GM18861 (cell line): ENCODE measurements at regions not wholly inside any gene's neighbourhood (a gene's known extent, or its start where the extent isn't known, plus 50 kb on each side); places are given as distances from the start of the nearest gene placed in this dataset.
"Not testable (repeated sequence)": the region's sequence is repeated elsewhere in the genome, so short reads cannot be mapped to it uniquely, and the experiment has no call there.

ENCODE experiments used
- ATAC-seq: cut with Tn5 transposase; IDR thresholded peaks from one replicate; pipeline ENCODE4 v1.9.1; 2021; ENCODE audit not compliant: unreplicated experiment

DNA sequence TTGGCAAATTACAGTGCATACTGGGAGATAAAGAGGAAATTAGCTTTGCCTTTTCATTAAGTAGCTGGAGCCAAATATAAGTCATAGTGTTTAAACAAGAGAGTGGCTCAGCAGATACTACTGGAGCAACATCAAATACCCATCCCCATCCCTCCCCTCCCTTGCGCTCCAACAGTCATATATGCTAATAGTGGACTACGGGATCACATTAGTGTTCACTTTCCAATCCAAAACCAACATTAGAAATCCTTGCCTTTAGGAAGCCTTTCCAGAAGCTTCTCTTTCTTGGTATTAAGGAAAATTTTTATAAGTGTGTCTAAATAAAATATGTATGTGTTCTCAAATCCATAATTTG lies 1669.3 kb downstream of the SUCLG1 start:
- ATAC-seq, result no peak

DNA sequence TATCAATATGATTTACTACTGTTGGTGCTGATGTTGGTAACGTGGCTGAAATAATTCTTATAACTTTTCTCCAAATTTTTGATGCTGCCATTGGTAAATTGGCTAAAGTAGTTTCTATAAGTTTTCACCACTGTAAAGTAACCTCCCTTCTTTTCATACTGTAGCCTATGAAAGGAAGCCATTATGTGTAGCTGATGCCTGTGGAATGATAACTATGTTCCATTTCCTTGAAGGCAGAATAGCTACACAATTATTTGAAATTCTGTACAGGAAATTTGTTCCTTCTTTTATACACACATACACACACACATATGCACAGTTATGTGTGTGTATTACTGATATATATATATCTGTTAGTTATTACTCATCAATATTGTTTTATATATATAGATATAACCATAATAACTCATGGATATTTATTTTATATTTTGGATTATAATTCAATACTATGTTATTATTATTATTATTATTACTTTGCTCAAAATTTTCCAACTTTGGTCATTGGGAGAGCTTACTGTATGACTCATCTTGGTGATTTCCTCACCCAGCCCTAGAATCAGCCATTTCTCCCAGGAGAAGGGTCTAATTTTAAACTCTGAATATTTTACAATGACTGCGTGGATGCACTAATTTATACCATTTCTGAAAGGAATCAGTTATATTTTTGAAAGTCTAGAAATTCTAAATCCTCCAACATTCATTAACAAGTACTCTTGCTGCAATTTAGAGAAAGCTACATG lies 1677.7 kb downstream of the SUCLG1 start:
- no peak for ATAC-seq

DNA sequence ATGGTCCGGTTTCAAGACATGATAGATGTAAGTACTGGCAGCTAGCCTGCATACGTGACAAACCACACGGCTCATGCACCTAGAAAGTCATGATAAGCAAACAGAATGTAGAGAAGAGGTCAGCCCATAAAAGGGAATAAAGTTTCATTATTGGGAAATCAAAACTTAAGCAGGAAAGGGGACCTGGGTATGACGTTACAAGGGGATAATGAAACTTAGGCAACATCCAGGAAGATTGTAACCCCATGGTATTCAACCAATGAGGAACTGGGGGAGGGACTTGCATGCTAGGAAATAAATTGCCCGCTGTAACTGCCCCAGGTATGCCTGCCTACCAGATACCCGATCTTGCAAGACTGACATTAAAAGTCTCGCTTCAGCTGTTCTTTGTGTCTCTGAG lies 1679.0 kb downstream of the SUCLG1 start:
- no peak for ATAC-seq

DNA sequence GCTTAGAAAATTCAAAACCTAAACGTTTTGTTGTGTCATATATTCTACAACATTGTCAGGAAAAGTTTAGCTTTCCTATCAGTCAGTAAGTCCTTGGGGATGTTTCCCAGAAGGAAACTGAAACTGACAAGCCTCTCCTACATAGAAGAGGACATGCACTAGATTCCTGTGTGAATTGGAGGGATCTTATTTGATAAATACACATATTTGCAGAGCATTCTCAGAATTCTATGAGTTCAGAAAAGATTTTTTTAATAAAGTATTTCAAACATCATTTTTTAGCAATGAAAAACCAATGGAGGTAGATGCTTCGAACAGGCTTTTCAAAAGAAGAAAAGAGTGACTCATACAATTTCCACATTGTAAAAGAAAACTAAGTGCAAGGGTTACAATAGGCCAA lies 1706.7 kb downstream of the SUCLG1 start:
- ATAC-seq, result no peak

DNA sequence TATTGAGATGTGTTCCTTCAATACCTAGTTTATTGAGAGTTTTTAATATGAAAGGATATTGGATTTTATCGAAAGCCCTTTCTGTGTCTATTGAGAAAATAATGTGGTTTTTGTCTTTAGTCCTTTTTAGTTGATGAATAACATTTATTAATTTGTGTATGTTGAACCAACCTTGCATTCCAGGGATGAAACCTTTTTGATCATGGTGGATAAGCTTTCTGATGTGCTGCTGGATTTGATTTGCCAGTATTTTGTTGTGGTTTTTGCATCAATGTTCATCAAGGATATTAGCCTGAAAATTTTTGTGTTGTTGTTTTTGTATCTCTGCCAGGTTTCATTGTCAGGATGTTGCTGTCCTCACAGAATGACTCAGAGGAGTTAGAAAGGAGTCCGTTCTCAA lies 1710.4 kb downstream of the SUCLG1 start:
- no peak for ATAC-seq

DNA sequence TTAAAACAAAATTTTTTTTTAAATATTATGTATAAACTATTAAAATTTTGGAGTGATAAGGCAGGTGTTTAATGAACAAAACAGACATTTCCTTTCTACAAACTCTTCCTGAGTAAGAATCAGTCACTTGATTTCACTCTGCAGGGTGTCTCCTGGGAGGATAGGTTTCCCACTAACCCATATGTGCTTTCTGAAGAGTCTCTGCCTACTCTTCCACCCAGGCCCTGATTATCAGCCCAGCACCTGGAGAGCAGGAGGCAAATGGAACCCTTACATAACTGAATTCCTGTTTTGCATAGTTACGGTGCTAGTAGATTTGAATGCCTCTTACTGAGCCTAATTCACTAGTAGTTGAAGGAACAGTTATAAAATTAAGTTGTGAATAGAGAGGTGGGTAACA lies 1718.6 kb downstream of the SUCLG1 start:
- ATAC-seq, result no peak

DNA sequence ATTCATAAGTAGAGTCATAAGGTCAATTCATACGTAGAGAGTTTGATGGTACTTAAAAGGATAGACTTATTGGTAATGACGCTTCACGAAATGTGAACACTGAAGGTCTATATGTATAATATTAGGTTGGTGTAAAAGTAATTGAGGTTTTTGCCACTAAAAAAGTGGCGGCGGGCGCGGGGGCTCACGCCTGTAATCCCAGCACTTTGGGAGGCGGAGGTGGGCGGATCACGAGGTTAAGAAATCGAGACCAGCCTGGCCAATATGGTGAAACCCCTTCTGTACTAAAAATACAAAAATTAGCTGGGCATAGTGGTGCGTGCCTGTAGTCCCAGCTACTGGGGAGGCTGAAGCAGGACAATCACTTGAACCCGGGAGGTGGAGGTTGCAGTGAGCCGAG lies 1721.1 kb downstream of the SUCLG1 start:
- ATAC-seq, result not testable (repeated sequence)

DNA sequence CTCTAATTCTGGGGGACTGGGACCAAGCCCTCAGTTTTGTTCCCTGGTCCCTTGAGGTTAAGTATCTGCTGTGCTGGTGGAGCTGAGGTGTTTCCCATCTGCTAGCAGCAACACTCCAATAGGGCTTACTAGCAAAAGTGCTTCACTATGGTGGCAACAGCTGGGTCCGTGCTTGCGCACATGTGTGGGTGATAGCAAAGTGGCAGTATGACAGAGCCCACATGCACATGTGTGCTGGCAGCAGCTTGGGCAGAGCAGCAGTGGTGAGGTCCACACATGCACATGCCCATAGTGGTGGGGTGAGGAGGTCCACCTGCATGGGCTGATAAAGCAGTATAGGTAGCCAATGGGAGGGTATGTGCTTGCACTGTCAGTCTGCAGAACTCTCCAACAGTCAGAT lies 1723.7 kb downstream of the SUCLG1 start:
- no peak for ATAC-seq

DNA sequence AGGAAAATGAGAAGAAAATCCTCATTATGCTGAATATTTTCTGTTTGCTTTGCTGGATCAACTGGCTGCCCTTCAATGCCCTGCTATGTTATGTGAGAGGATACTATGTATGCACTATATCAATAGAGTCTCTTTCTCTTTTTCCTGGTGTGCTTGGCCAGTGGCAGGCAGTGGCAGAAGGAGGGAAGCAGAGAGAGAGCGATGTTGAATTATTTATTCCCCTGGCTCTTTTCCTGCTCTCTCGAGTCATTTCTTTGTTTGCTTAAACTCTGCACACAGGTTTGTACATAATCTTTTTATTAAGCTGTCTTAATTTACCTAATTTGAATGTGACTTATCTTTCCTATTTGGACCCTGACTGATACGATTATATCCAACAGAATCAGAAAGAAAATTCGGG lies 1727.3 kb downstream of the SUCLG1 start:
- no peak for ATAC-seq

DNA sequence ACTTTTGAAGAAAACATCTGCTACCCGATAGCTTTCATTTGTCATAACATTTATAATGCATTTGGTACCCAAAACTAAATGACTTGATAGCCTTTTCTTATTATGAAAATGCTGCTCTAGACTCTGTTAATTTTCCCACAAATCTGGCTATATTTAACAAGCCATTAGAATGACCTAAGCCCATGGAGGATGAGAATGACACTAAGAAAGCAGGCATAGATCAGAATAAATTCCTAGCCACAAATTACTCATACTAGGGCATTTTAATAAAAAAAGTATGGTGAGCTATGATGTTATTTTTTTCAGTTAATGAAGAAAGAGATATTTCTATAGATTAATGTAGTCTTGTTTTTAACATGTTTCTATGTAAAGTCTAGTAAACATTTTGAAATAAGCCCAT lies 1728.3 kb downstream of the SUCLG1 start:
- no peak for ATAC-seq

DNA sequence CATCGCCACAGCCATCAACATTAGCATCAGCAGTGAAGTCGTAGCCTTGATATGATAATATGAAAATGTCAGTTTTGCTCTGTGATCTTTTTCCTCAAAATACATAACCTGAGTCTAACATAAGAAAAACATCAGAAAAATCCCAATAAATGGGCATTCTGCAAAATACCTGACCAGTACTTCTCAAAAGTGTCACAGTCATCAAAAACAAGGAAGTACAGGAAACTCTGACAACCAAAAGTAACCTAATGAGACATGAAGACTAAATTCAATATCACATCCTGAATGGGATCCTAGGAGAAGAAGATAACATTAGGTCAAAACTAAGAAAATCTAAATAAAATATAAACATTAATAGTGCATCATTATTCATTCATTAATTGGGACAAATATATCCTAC lies 1731.0 kb downstream of the SUCLG1 start:
- ATAC-seq, result no peak

DNA sequence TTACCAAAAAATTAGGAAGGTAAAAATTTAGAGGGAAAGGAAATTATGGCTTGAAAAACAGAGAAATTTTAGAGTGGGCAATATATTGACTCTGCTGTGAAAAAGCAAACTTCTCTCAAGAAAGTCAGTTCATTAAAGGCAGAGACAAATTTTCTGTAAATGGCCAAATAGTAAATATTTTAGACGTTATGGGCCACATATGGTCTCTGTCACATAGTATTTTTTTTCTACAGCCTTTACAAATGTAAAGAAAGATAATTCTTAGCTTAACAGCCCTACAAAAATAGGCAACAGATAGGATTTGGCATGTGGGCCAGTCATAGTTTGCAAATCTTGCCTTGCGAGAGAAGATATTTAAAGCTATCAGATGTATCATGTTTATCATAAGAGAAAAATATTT lies 1750.4 kb downstream of the SUCLG1 start:
- ATAC-seq, result no peak

DNA sequence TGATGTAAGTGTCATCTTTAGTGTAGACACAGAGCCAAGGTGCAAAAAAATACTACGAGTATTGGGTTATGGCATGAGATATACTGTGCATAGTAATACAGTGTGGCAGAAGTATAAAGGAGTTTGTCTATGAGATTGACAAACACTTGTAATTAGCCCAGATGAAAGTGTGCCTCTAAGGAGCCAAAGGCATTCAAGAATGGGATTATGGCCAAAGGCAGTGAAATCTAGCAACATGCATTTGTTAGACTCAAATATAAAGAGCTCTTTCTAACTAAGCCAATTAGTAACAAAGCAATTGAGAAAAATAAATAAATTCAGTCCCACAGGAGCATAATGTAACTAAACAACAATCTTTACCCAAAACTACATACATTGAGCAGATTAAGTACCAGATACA lies 1761.8 kb downstream of the SUCLG1 start:
- ATAC-seq, result no peak

DNA sequence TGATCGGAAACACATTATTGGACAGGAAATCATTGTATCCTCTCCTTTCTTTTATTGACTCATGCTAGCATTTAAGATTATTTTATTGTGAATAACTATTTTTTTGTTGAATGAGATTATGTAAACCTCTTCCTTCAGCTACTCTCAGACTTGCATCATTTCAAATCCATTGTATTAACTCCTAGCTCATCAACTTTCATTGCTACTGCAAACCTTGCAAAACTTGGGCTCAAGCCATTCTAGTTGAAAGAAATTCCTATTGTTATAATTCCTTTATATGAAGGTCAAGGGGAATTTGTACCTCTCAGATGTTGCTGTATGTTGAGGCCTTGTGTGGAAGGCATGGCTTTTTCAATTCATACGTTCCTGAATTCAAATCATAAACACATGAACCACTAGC lies 1764.6 kb downstream of the SUCLG1 start:
- no peak for ATAC-seq

DNA sequence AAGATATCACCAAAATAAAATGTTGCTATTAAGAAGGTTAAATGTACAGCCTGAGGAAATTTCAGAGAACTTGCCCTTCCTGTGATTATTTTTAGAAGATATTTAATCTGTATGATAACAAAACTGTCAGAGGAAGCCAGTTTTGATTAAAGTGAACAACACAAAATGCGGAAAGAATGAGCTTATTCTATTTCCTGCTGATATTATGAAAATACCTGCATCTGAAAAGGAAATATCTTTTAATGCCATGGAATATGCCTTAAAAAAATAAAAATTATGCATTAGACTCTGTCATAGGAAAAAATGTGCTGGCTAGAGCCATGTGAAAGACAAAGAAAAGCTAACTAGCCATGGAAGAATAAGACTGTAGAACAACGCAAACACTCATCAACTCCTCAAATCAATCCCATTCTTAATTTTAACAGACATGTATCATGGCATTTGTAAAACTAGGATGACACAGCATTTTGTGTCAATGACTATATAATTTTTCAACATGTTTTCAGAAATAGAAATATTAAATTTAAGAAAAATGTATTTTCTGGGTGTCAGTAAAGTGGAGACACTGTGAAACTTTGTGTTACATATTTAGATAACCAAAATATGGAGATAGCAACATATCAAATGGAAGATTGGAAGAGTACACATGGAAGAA lies 1768.2 kb downstream of the SUCLG1 start:
- ATAC-seq, result no peak

DNA sequence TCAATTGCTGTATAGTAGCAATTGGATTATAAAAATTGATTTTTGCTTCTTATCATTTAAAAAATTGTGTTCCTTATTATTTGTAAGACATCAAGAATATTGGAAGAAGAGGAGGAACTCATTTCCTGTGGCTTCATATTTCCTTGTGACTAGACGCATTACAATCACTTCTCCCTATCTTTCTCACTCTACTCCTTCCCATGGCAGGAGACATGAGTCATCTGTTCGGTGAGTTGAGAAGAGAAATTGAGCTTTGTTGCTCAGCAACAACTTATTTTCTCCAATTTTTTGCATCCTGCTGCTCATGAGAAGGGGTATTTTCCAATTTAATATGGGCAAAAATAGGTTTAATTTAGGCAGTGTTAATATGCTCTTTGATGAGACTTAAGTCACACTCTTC lies 1783.9 kb downstream of the SUCLG1 start:
- ATAC-seq, result no peak

DNA sequence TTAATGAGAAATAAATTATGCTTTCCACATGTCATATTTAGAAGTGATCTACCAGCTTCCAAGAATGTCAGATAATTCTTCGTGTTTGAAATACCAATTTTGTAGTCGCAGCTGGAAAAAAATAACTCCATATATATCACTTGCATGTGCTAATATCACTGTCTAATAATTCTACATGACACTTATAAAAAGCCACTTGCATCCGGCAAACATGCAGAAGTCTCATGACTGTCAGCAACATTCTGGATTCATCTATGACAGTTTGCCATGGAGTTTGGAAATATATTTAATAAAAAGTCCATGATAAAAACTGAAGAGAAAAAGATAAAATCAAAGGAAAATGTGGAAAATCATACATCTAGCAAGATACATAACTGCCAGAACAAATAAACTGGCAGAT lies 1784.4 kb downstream of the SUCLG1 start:
- ATAC-seq, result no peak

DNA sequence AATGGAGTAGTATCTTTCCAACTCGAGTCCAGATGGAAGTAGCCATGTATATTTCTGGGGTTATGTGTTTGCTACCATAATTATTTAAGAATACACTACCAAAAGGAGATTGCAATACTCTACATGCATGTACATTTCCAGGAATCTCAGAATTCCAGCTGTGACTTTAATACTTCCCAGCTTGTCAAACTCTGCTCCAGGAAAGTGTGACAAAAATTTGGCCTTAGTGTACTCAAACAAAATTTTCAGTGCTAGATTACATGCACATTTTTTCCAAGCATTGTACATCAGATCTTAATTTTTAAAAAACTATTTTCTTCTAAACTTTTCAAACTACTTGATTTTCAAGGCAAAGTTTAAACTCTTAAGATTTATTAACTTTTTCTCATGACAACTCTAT lies 1791.6 kb downstream of the SUCLG1 start:
- ATAC-seq, result no peak

DNA sequence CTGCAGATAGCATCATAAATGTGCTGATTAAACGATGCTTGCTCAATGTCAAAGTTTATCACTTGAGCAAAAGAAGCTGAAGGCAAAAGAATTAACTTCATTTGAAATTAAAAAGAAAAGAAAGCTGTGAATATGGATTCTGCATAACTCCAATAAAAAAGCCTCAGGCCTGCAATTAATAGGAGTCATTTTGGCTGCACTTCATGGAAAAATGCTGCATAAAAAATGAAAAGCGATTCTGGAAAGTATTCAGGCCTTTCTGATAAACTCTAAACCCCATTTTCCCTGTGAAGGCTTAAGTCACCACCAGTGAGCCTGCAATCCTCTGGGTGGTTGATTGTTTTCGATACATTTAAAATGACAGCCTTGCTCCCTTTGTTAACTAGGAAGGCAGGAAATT lies 1793.4 kb downstream of the SUCLG1 start:
- ATAC-seq, result no peak

DNA sequence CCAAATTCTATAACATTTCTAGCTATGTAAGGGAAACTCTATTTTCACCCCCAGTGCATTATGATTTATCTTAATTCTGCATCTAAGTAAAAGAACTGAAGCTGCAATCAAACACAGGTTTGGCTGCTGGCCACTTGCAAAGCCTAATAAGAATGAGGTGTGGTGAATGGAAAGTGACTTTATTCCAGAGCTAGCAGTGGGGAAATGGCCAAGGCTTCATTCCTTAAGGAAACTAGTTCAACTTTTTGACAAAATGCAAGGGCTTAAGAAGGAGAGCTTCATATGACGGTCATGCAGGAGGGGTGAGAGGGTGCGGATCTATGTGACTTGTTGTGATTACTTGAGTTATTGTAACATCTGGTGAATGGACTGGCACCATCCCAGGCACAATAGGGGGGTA lies 1802.0 kb downstream of the SUCLG1 start:
- ATAC-seq, result no peak

DNA sequence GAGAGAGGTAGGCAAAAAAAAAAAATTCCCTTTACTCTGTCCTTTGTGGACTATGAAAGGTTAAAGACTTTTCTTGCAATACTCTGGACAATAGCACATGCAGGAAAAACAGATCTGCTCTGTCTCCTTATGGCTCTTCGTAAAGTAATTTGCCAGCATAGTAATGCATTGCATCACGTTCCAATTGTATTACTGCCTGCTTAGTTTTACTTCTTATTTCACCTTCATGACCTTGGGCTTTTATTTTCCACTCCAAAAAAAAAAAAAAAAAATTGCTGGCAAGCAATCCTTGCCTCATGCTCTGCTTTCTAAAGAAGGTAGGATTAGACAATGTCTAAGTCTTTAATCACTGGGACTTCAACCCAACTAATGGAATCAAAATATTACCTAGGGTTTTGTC lies 1802.7 kb downstream of the SUCLG1 start:
- ATAC-seq, result no peak

DNA sequence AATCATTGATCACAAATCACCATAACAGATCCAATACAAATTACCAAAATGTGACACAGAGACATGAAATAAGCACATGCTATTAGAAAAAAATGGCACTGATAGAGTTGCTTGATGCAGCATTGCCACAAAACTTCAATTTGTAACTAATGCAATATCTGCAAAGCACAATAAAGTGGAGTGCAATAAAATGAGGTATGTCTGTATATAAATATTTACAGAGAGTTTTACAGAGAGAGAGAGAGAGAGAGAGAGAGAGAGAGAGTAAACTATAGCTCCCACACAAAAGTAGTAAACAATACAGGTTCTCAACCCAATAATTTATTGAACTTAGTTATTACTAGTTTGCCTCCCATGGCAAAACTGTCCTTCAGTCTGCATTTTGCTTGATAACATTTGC lies 1807.0 kb downstream of the SUCLG1 start:
- ATAC-seq, result no peak

DNA sequence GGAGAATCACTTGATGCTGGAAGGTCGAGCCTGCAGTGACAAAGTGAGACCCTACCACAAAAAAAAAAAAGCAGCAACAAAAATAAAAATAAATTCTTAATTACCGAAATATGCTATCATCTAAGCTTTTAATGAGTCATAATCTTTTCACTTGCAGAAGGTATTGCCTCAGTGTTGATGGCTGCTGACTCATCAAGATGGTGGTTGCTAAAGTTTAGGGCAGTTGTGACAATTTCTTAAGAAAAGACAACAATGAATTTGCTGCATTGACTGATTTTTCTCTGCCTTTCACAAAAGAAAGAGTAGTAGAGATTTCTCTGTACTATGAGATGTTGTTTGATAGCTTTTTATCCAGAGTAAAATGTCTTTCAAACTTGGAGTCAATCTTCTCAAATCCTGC lies 1809.0 kb downstream of the SUCLG1 start:
- ATAC-seq, result no peak
